Adrenal gland (tissue), 9 donors: ENCODE measurements at regions not wholly inside any gene's neighbourhood (a gene's known extent, or its start where the extent isn't known, plus 50 kb on each side); places are given as distances from the start of the nearest gene placed in this dataset.

ENCODE experiments used
- DNase-seq, 7 donors: peaks; one replicate each; pipeline ENCODE4 v3.0.0-alpha.2; 2019 to 2020
- H3K27ac ChIP-seq, 5 donors: fragments of 200-600 bp; sonication (generic) in 4 of 5; 1 replicate in 3 of 5; 2 replicates in 2 of 5; pipeline versions ENCODE4 v1.5.1 to v1.8.0; 2016 to 2020; ENCODE audit warnings: mild to moderate bottlenecking in 1 of 5
- H3K27me3 ChIP-seq: fragments of 200-600 bp; 2 replicates; pipeline ENCODE4 v1.8.0; 2021
- H3K36me3 ChIP-seq, 2 donors: fragments of 200-600 bp; replicated peaks in 1 of 2; 1 replicate in 1 of 2; 2 replicates in 1 of 2; pipeline versions ENCODE4 v1.5.1 to v1.8.0; 2018 to 2022
- H3K4me1 ChIP-seq, 2 donors: fragments of 200-600 bp; replicated peaks in 1 of 2; 1 replicate in 1 of 2; 2 replicates in 1 of 2; pipeline versions ENCODE4 v1.5.1 to v1.8.0; 2018 to 2021
- H3K4me3 ChIP-seq, 4 donors: fragments of 200-600 bp; sonication (generic) in 3 of 4; one replicate each; pipeline ENCODE4 v1.5.1; 2016 to 2018
- H3K9me3 ChIP-seq, 3 donors: fragments of 200-600 bp; sonication (generic) in 1 of 3; replicated peaks in 1 of 3; 1 replicate in 2 of 3; 2 replicates in 1 of 3; pipeline versions ENCODE4 v1.5.1 to v1.8.0; 2016 to 2021
- CTCF ChIP-seq, 6 experiments: fragments of 450-650 bp in 4 of 6; fragments of 200-600 bp in 2 of 6; sonication (generic) in 1 of 6; IDR thresholded peaks; 1 replicate in 5 of 6; 2 replicates in 1 of 6; pipeline versions ENCODE4 v1.5.1 to v1.8.0; 2016 to 2021; ENCODE audit warnings: antibody characterized with exemption in 6 of 6, mild to moderate bottlenecking in 2 of 6, moderate library complexity in 1 of 6
- POLR2A ChIP-seq, 2 donors: fragments of 450-650 bp; IDR thresholded peaks; one replicate each; pipeline ENCODE4 v1.6.1; 2017; ENCODE audit warnings: antibody characterized with exemption in 2 of 2, mild to moderate bottlenecking in 2 of 2, moderate library complexity in 1 of 2
- WGBS, 4 donors: extraction: QIAGEN DNeasy Blood & Tissue Kit in 2 of 4; methylation state at CpG; one replicate each; pipeline versions ENCODE4 v1.1.5 to v1.1.7; 2013 to 2017; 5-methylcytosine and 5-hydroxymethylcytosine counted together
- intact Hi-C, 2 donors: fragments of 100-400 bp; cut with DNase I; formaldehyde crosslinking; loops; one replicate each; pipeline versions ENCODE4 v1.14.1 to v1.15.0; 2022 to 2023
- donor health status: healthy with polysubstance abuse.
- donor health status: Bipolar disorder and iron deficiency.
- donor health status: DM: yes; HTN: yes; CAD: no.
- donor health status: DM: no; HTN: no; CAD: no.
- donor health status: DM: no; HTN: no; CAD: no.

- Histone ChIP-seq H3K36me3 (no peaks in the 10 kb centered on the region), H3K27ac (no peak overlapping the region), H3K4me3 (no peak overlapping the region), H3K9me3 (no peaks in the 10 kb centered on the region), H3K27me3 (no peaks in the 10 kb centered on the region), H3K4me1 (no peaks in the 10 kb centered on the region)
- TF ChIP-seq CTCF (IDR thresholded peaks at IDR 0.05), result no peak
- no peak for TF ChIP-seq POLR2A (IDR thresholded peaks at IDR 0.05)
- DNase-seq, result no peak
- 58 to 64% (median 60%) methylated on average over 2 of the region's 2 CpGs for WGBS, 4 donors
- intact Hi-C loops, result no loop called here
These were observed 462.4 kb upstream of the RGS18 start for GRCh38 chr1:191695865-191696264.

DNA sequence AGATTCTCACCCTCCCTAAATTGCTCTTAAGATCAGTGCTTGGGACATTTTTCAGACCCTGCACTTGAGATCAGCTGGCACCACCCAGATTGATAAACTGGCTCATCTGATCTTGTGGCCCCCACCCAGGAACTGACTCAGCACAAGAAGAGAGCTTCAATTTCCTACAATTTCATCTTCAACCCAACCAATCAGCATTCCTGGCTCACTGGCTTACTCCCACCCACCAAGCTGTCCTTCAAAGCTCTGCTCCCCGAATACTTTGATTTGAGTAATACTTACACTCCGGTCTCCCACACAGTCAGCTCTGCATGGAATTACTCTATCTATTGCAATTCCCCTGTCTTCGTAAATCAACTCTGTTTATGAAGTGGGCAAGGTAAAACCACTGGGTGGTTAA lies 461.9 kb upstream of the RGS18 start:
- 75 to 82% (median 78%) methylated on average over 3 of the region's 3 CpGs for WGBS, 4 donors
- no peak for DNase-seq
- Histone ChIP-seq H3K4me1 (no peaks in the 10 kb centered on the region), H3K4me3 (no peak overlapping the region), H3K27me3 (no peaks in the 10 kb centered on the region), H3K36me3 (no peaks in the 10 kb centered on the region), H3K9me3 (no peaks in the 10 kb centered on the region), H3K27ac (no peak overlapping the region)
- intact Hi-C loops, result no loop called here
- no peak for TF ChIP-seq CTCF (IDR thresholded peaks at IDR 0.05)
- no peak for TF ChIP-seq POLR2A (IDR thresholded peaks at IDR 0.05)

DNA sequence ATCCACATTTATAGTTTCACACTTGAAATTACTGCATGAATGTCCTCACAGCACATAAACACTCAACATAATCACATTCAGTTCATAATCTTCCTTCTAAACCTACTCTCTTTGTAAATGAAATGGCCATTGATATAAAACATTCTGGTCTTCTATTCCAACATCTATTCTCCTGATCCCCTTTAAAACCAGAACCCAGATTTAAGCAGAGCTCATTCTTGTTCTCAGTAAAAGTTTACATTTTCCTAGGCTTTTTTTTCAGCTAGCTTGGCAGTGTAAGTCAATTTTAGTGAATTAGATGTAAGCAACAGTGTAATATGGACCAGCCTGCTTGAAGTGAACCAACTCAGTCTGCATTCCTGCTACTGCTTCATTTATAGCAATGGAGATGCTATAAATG lies 460.7 kb upstream of the RGS18 start:
- Histone ChIP-seq H3K4me3 (no peak overlapping the region), H3K9me3 (no peaks in the 10 kb centered on the region), H3K27me3 (no peaks in the 10 kb centered on the region), H3K27ac (no peak overlapping the region), H3K4me1 (no peaks in the 10 kb centered on the region), H3K36me3 (no peaks in the 10 kb centered on the region)
- DNase-seq, result no peak
- TF ChIP-seq CTCF (IDR thresholded peaks at IDR 0.05) (no peak), POLR2A (IDR thresholded peaks at IDR 0.05) (no peak)
- intact Hi-C loops, result no loop called here

DNA sequence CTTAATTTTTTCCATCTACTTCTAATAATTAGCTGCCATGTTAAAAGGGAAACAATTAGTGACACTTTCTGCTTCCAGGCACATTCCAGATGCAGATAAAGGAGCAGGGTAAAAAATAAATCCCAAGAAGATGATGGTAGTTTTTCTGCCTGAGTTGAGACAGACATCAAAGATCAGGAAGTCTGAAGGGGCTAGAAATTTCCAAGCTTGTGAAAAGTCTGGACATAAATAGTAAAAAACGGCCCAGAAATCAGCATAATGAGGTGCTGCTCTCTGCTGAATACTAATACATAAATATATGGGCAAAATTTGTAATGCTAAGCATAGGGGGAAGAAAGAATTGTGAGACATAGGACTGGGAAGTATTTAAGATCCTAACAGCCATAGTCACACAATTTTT lies 460.0 kb upstream of the RGS18 start:
- Histone ChIP-seq H3K9me3 (no peaks in the 10 kb centered on the region), H3K27ac (no peak overlapping the region), H3K36me3 (no peaks in the 10 kb centered on the region), H3K4me3 (no peak overlapping the region), H3K4me1 (no peaks in the 10 kb centered on the region), H3K27me3 (no peaks in the 10 kb centered on the region)
- intact Hi-C loops, result no loop called here
- TF ChIP-seq POLR2A (IDR thresholded peaks at IDR 0.05) (no peak), CTCF (IDR thresholded peaks at IDR 0.05) (no peak)
- WGBS, 4 donors, result 47 to 68% (median 55%) methylated on average over 1 of the region's 1 CpG
- DNase-seq, result no peak
